SK-N-SH treated with all-trans-retinoic acid at 6 μM for 48 hours (cell line): ENCODE measurements at regions not wholly inside any gene's neighbourhood (a gene's known extent, or its start where the extent isn't known, plus 50 kb on each side); places are given as distances from the start of the nearest gene placed in this dataset.

ENCODE experiments used
- ATAC-seq: fragments of 200-7000 bp; cut with Tn5 transposase; 3 replicates; pipeline ENCODE4 v1.9.1; 2020; ENCODE audit warnings: mild to moderate bottlenecking, moderate library complexity
- ARNTL ChIP-seq: fragments of 450-650 bp; formaldehyde crosslinking; IDR thresholded peaks from 2 replicates; pipeline ENCODE4 v1.5.0; 2020; ENCODE audit warnings: low read depth, mild to moderate bottlenecking, moderate library complexity, borderline replicate concordance
- BACH2 ChIP-seq: fragments of 250-450 bp; sonication (Bioruptor Pico); IDR thresholded peaks from 2 replicates; pipeline ENCODE4 v1.9.0; 2021; ENCODE audit warnings: mild to moderate bottlenecking, borderline replicate concordance
- CREB5 ChIP-seq: fragments of 250-450 bp; sonication (Bioruptor Pico); IDR thresholded peaks from 2 replicates; pipeline ENCODE4 v1.5.1; 2020; ENCODE audit warnings: low read depth, mild to moderate bottlenecking, moderate library complexity
- CSDC2 ChIP-seq: fragments of 250-450 bp; sonication (Bioruptor Pico); IDR thresholded peaks from 2 replicates; pipeline ENCODE4 v1.5.0; 2020; ENCODE audit warnings: mild to moderate bottlenecking, moderate library complexity
- CSRNP3 ChIP-seq: fragments of 250-450 bp; sonication (Bioruptor Pico); IDR thresholded peaks from 2 replicates; pipeline ENCODE4 v1.5.1; 2021; ENCODE audit warnings: mild to moderate bottlenecking, moderate library complexity
- ESRRG ChIP-seq: fragments of 250-450 bp; sonication (Bioruptor Pico); IDR thresholded peaks from 2 replicates; pipeline ENCODE4 v1.6.1; 2021; ENCODE audit warnings: mild to moderate bottlenecking
- GLIS3 ChIP-seq: fragments of 250-450 bp; sonication (Bioruptor Pico); IDR thresholded peaks from 2 replicates; pipeline ENCODE4 v1.5.0; 2020; ENCODE audit warnings: mild to moderate bottlenecking, moderate library complexity
- ISL1 ChIP-seq: fragments of 250-450 bp; sonication (Bioruptor Pico); IDR thresholded peaks from 2 replicates; pipeline ENCODE4 v2.1.2; 2022; ENCODE audit warnings: mild to moderate bottlenecking, moderate library complexity
- OSR1 ChIP-seq: fragments of 250-450 bp; sonication (Bioruptor Pico); IDR thresholded peaks from 2 replicates; pipeline ENCODE4 v1.8.0; 2022; ENCODE audit warnings: moderate library complexity, mild to moderate bottlenecking, inconsistent platforms
- RARB ChIP-seq: fragments of 250-450 bp; sonication (Bioruptor Pico); IDR thresholded peaks from 2 replicates; pipeline ENCODE4 v1.8.0; 2021; ENCODE audit warnings: mild to moderate bottlenecking, moderate library complexity
- SNAI2 ChIP-seq: fragments of 250-450 bp; sonication (Bioruptor Pico); IDR thresholded peaks from 2 replicates; pipeline ENCODE4 v1.5.0; 2020; ENCODE audit warnings: mild to moderate bottlenecking, moderate library complexity
- TCF4 ChIP-seq: fragments of 250-450 bp; sonication (Bioruptor Pico); IDR thresholded peaks from 2 replicates; pipeline ENCODE4 v1.8.0; 2021; ENCODE audit warnings: mild to moderate bottlenecking, moderate library complexity, borderline replicate concordance
- TOX ChIP-seq: fragments of 250-450 bp; sonication (Bioruptor Pico); IDR thresholded peaks from 2 replicates; pipeline ENCODE4 v1.8.0; 2021; ENCODE audit warnings: mild to moderate bottlenecking, moderate library complexity, borderline replicate concordance
- ZC3H10 ChIP-seq: fragments of 250-450 bp; sonication (Bioruptor Pico); IDR thresholded peaks from 2 replicates; pipeline ENCODE4 v1.5.1; 2021; ENCODE audit warnings: mild to moderate bottlenecking, moderate library complexity
- ZFP30 ChIP-seq: fragments of 450-650 bp; formaldehyde crosslinking; IDR thresholded peaks from 2 replicates; pipeline ENCODE4 v1.5.0; 2022; ENCODE audit warnings: mild to moderate bottlenecking, moderate library complexity
- ZNF565 ChIP-seq: fragments of 450-650 bp; formaldehyde crosslinking; conservative IDR thresholded peaks from 2 replicates; pipeline ENCODE4 v1.5.0; 2020; ENCODE audit warnings: low read depth, mild to moderate bottlenecking, moderate library complexity
- ZNF70 ChIP-seq: fragments of 450-650 bp; formaldehyde crosslinking; IDR thresholded peaks from 2 replicates; pipeline ENCODE4 v1.5.0; 2020; ENCODE audit warnings: mild to moderate bottlenecking, moderate library complexity
- ZNF8 ChIP-seq: fragments of 450-650 bp; formaldehyde crosslinking; IDR thresholded peaks from 2 replicates; pipeline ENCODE4 v1.5.0; 2020; ENCODE audit warnings: mild to moderate bottlenecking, moderate library complexity
- TF ChIP-seq, protein P1 (sequence below): fragments of 250-450 bp; sonication (Bioruptor Pico); IDR thresholded peaks from 2 replicates; pipeline ENCODE4 v1.8.0; 2020; ENCODE audit warnings: mild to moderate bottlenecking, moderate library complexity, borderline replicate concordance
- TF ChIP-seq, protein P2 (sequence below): fragments of 250-450 bp; sonication (Bioruptor Pico); IDR thresholded peaks from 2 replicates; pipeline ENCODE4 v1.8.0; 2021; ENCODE audit warnings: low read depth, mild to moderate bottlenecking, moderate library complexity, borderline replicate concordance

GRCh38 chr17:77853191-77853977 is 105.1 kb upstream of the TNRC6C start:
- no peak for TF ChIP-seq ESRRG
- no peak for TF ChIP-seq OSR1 (CRISPR knock-in tag)
- no peak for TF ChIP-seq CSRNP3 (CRISPR knock-in tag)
- TF ChIP-seq RARB (CRISPR knock-in tag) = no peak
- TF ChIP-seq SNAI2 (CRISPR knock-in tag) = no peak
- no peak for TF ChIP-seq BACH2 (CRISPR knock-in tag)
- TF ChIP-seq, protein P1, sequence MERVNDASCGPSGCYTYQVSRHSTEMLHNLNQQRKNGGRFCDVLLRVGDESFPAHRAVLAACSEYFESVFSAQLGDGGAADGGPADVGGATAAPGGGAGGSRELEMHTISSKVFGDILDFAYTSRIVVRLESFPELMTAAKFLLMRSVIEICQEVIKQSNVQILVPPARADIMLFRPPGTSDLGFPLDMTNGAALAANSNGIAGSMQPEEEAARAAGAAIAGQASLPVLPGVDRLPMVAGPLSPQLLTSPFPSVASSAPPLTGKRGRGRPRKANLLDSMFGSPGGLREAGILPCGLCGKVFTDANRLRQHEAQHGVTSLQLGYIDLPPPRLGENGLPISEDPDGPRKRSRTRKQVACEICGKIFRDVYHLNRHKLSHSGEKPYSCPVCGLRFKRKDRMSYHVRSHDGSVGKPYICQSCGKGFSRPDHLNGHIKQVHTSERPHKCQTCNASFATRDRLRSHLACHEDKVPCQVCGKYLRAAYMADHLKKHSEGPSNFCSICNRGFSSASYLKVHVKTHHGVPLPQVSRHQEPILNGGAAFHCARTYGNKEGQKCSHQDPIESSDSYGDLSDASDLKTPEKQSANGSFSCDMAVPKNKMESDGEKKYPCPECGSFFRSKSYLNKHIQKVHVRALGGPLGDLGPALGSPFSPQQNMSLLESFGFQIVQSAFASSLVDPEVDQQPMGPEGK (CRISPR knock-in tag) = no peak
- no peak for TF ChIP-seq GLIS3 (CRISPR knock-in tag)
- TF ChIP-seq ZFP30 (CRISPR knock-in tag) = no peak
- no peak for TF ChIP-seq TCF4 (CRISPR knock-in tag)
- ATAC-seq = no peak

GRCh38 chr17:77854083-77854758 is 104.3 kb upstream of the TNRC6C start:
- ATAC-seq = no peak
- no peak for TF ChIP-seq ESRRG
- TF ChIP-seq RARB (CRISPR knock-in tag) = no peak
- no peak for TF ChIP-seq ZC3H10
- no peak for TF ChIP-seq CSRNP3 (CRISPR knock-in tag)
- no peak for TF ChIP-seq SNAI2 (CRISPR knock-in tag)
- no peak for TF ChIP-seq ZNF565 (CRISPR knock-in tag)
- no peak for TF ChIP-seq ISL1 (CRISPR knock-in tag)
- TF ChIP-seq, protein P2, sequence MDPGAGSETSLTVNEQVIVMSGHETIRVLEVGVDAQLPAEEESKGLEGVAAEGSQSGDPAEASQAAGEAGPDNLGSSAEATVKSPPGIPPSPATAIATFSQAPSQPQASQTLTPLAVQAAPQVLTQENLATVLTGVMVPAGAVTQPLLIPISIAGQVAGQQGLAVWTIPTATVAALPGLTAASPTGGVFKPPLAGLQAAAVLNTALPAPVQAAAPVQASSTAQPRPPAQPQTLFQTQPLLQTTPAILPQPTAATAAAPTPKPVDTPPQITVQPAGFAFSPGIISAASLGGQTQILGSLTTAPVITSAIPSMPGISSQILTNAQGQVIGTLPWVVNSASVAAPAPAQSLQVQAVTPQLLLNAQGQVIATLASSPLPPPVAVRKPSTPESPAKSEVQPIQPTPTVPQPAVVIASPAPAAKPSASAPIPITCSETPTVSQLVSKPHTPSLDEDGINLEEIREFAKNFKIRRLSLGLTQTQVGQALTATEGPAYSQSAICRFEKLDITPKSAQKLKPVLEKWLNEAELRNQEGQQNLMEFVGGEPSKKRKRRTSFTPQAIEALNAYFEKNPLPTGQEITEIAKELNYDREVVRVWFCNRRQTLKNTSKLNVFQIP (CRISPR knock-in tag) = no peak
- TF ChIP-seq CSDC2 (CRISPR knock-in tag) = no peak
- no peak for TF ChIP-seq CREB5
- no peak for TF ChIP-seq ARNTL
- no peak for TF ChIP-seq GLIS3 (CRISPR knock-in tag)
- TF ChIP-seq, protein P1 (CRISPR knock-in tag) = no peak
- no peak for TF ChIP-seq TOX (CRISPR knock-in tag)
- no peak for TF ChIP-seq BACH2 (CRISPR knock-in tag)
- TF ChIP-seq ZNF8 (CRISPR knock-in tag) = no peak
- no peak for TF ChIP-seq OSR1 (CRISPR knock-in tag)
- TF ChIP-seq ZNF70 = no peak
